A549 (cell line): ENCODE measurements at regions not wholly inside any gene's neighbourhood (a gene's known extent, or its start where the extent isn't known, plus 50 kb on each side); places are given as distances from the start of the nearest gene placed in this dataset.

ENCODE experiments used
- CEBPB ChIP-seq, 2 experiments: fragments of >200 bp in 1 of 2; sonication (Bioruptor Twin) in 1 of 2; formaldehyde crosslinking in 1 of 2; IDR thresholded peaks; 2 replicates each; pipeline ENCODE4 v1.6.1; 2012 to 2016
- CHD4 ChIP-seq: fragments of 200-600 bp; sonication (generic); IDR thresholded peaks from 2 replicates; pipeline ENCODE4 v1.6.1; 2016; ENCODE audit warnings: antibody characterized with exemption, mild to moderate bottlenecking, borderline replicate concordance
- CTCF ChIP-seq: fragments of >200 bp; sonication (Bioruptor Twin); formaldehyde crosslinking; IDR thresholded peaks from 3 replicates; pipeline ENCODE4 v1.5.1; 2016
- EP300 ChIP-seq, 2 experiments: fragments of >200 bp; sonication (Bioruptor Twin); formaldehyde crosslinking; IDR thresholded peaks; 2 replicates in 1 of 2; 3 replicates in 1 of 2; pipeline ENCODE4 v1.6.1; 2016 to 2017
- MAFK ChIP-seq: fragments of 450-650 bp; IDR thresholded peaks from 2 replicates; pipeline ENCODE4 v1.6.1; 2014; ENCODE audit not compliant: partially characterized antibody
- MAZ ChIP-seq: fragments of 150-350 bp; IDR thresholded peaks from 2 replicates; pipeline ENCODE4 v1.6.1; 2014; ENCODE audit warnings: antibody characterized with exemption, low read depth, low read length, borderline replicate concordance
- NFE2L2 ChIP-seq: fragments of 150-350 bp; conservative IDR thresholded peaks from 2 replicates; pipeline ENCODE4 v1.6.1; 2014; ENCODE audit warnings: low read length
- POLR2A ChIP-seq: IDR thresholded peaks from 2 replicates; pipeline ENCODE4 v1.6.1; 2012; ENCODE audit warnings: mild to moderate bottlenecking, low read length
- RCOR1 ChIP-seq: fragments of 150-350 bp; IDR thresholded peaks from 2 replicates; pipeline ENCODE4 v1.6.1; 2014; ENCODE audit warnings: antibody characterized with exemption, low read length, low read depth
- TF ChIP-seq, protein P1 (sequence below): fragments of 450-650 bp; IDR thresholded peaks from 2 replicates; pipeline ENCODE4 v1.6.1; 2014; ENCODE audit warnings: antibody characterized with exemption
- TF ChIP-seq, protein P2 (sequence below): fragments of 200-600 bp; sonication (generic); IDR thresholded peaks from 2 replicates; pipeline ENCODE4 v1.6.1; 2016; ENCODE audit warnings: antibody characterized with exemption, mild to moderate bottlenecking, moderate library complexity
- TF ChIP-seq, protein P3 (sequence below): IDR thresholded peaks from 2 replicates; pipeline ENCODE4 v1.6.1; 2012

- no peak for TF ChIP-seq RCOR1
- TF ChIP-seq NFE2L2, result no peak
- TF ChIP-seq CHD4, result no peak
- TF ChIP-seq CTCF, result no peak
- TF ChIP-seq MAFK, result no peak
- TF ChIP-seq MAZ, result no peak
- no peak for TF ChIP-seq POLR2A
- TF ChIP-seq EP300 (IDR thresholded peaks at IDR 0.05), result no peak
- TF ChIP-seq, protein P1, sequence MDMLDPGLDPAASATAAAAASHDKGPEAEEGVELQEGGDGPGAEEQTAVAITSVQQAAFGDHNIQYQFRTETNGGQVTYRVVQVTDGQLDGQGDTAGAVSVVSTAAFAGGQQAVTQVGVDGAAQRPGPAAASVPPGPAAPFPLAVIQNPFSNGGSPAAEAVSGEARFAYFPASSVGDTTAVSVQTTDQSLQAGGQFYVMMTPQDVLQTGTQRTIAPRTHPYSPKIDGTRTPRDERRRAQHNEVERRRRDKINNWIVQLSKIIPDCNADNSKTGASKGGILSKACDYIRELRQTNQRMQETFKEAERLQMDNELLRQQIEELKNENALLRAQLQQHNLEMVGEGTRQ, result no peak
- TF ChIP-seq, protein P2, sequence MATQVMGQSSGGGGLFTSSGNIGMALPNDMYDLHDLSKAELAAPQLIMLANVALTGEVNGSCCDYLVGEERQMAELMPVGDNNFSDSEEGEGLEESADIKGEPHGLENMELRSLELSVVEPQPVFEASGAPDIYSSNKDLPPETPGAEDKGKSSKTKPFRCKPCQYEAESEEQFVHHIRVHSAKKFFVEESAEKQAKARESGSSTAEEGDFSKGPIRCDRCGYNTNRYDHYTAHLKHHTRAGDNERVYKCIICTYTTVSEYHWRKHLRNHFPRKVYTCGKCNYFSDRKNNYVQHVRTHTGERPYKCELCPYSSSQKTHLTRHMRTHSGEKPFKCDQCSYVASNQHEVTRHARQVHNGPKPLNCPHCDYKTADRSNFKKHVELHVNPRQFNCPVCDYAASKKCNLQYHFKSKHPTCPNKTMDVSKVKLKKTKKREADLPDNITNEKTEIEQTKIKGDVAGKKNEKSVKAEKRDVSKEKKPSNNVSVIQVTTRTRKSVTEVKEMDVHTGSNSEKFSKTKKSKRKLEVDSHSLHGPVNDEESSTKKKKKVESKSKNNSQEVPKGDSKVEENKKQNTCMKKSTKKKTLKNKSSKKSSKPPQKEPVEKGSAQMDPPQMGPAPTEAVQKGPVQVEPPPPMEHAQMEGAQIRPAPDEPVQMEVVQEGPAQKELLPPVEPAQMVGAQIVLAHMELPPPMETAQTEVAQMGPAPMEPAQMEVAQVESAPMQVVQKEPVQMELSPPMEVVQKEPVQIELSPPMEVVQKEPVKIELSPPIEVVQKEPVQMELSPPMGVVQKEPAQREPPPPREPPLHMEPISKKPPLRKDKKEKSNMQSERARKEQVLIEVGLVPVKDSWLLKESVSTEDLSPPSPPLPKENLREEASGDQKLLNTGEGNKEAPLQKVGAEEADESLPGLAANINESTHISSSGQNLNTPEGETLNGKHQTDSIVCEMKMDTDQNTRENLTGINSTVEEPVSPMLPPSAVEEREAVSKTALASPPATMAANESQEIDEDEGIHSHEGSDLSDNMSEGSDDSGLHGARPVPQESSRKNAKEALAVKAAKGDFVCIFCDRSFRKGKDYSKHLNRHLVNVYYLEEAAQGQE, result no peak
- TF ChIP-seq, protein P3, sequence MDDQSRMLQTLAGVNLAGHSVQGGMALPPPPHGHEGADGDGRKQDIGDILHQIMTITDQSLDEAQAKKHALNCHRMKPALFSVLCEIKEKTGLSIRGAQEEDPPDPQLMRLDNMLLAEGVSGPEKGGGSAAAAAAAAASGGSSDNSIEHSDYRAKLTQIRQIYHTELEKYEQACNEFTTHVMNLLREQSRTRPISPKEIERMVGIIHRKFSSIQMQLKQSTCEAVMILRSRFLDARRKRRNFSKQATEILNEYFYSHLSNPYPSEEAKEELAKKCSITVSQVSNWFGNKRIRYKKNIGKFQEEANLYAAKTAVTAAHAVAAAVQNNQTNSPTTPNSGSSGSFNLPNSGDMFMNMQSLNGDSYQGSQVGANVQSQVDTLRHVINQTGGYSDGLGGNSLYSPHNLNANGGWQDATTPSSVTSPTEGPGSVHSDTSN, result no peak
- no peak for TF ChIP-seq CEBPB (IDR thresholded peaks at IDR 0.05)
Observed at GRCh38 chr18:68608851-68609490, 105.9 kb downstream of the TMX3 start.
